Hepatocyte (in vitro differentiated cells): ENCODE measurements at regions not wholly inside any gene's neighbourhood (a gene's known extent, or its start where the extent isn't known, plus 50 kb on each side); places are given as distances from the start of the nearest gene placed in this dataset.

Experiments used
- CTCF ChIP-seq: fragments of 200-600 bp; sonication (generic); IDR thresholded peaks from 2 replicates; pipeline ENCODE4 v1.5.1; 2016; ENCODE audit warnings: antibody characterized with exemption, mild to moderate bottlenecking; ENCODE audit not compliant: poor library complexity
- EZH2 ChIP-seq: fragments of 200-600 bp; sonication (generic); IDR thresholded peaks from 2 replicates; pipeline ENCODE4 v1.6.1; 2016; ENCODE audit warnings: antibody characterized with exemption, mild to moderate bottlenecking, borderline replicate concordance
- EZH2phosphoT487 ChIP-seq: fragments of 200-600 bp; sonication (generic); IDR thresholded peaks from one replicate; pipeline ENCODE4 v1.6.1; 2018; ENCODE audit warnings: antibody characterized with exemption, mild to moderate bottlenecking, low read depth, moderate library complexity; ENCODE audit not compliant: unreplicated experiment, severe bottlenecking

GRCh38 chr15:95681836-95682544 is 648.5 kb upstream of the NR2F2 start:
- no peak for TF ChIP-seq CTCF
- no peak for TF ChIP-seq EZH2
- no peak for TF ChIP-seq EZH2phosphoT487
